ENCODE measurements at regions not wholly inside any gene's neighbourhood (a gene's known extent, or its start where the extent isn't known, plus 50 kb on each side); places are given as distances from the start of the nearest gene placed in this dataset.
A peak's percentile ranks its signal among the peaks of the same experiment; 100 is the strongest.

GRCh38 chr20:50258790-50259483, 68.3 kb downstream of the CEBPB start:
- no peaks in the 10 kb centered on the region for H3K4me1 ChIP-seq (ENCODE audit: control insufficient read depth in 2 of 3, insufficient read depth in 2 of 3, low read depth in 1 of 3, low read length in 3 of 3)
- no peak overlapping the region for H3K9ac ChIP-seq (ENCODE audit: low read length in 3 of 3)
- TF ChIP-seq CTCF (IDR thresholded peaks at IDR 0.05; ENCODE audit: borderline replicate concordance, extremely low read depth, insufficient read depth): no peak
- FAIRE-seq (no peak), DNase-seq (no peak)
- H3K36me3 ChIP-seq (ENCODE audit: control insufficient read depth in 2 of 3, insufficient read depth in 3 of 3, low read length in 3 of 3): no peaks in the 10 kb centered on the region
- no peaks in the 10 kb centered on the region for H3K9me3 ChIP-seq (ENCODE audit: control insufficient read depth in 2 of 3, insufficient read depth in 1 of 3, low read length in 3 of 3)
- H3K4me3 ChIP-seq (ENCODE audit: low read length in 3 of 3): no peak overlapping the region
- H3K27me3 ChIP-seq (ENCODE audit: control insufficient read depth, insufficient read depth, low read length): no peaks in the 10 kb centered on the region
- no peak overlapping the region for H3K27ac ChIP-seq (ENCODE audit: low read depth in 2 of 2, low read length in 2 of 2)
- intact Hi-C loops (cut with DNase I): no loop called here

DNA sequence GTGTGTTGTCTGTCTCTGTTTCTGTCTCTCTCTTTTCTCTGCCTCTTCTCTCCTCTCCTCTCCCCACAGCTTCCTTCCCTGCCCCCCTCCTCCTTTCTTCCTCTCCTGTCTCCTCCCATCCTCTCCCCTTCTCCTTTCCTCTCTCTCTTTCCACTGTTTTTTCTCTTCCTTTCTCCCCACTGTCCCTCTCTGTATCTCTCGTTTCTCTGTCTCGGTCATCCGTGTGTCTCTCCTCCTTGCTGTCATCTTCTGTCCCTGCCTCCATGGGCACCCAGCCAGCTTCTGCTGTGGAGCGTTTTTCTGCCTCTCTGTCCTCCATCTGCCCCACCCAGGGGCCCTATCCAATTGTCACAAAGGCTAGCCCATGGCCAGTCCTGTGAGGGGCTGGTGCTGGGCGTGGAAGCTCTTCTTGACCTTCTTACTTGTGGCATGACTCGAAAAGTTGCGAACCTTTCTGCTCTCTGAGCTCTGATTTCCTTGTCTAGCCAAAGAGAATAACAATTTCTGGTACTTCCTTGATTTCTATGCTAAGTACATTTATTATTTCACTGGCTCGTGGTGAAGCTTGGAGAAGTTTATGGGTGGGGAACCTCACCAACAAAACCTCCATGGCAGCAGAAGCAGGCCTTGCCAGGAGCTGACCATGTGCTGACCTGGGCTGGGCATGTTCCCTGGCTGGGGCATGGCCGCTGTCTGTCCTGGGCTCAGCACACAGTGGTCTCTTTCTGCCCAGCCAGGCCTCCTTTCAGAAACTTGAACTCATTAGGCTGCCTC, 69.3 kb downstream of the CEBPB start:
- Histone ChIP-seq H3K9ac (ENCODE audit: low read length in 3 of 3) (no peak overlapping the region), H3K4me1 (ENCODE audit: control insufficient read depth in 2 of 3, insufficient read depth in 2 of 3, low read depth in 1 of 3, low read length in 3 of 3) (no peaks in the 10 kb centered on the region), H3K27me3 (ENCODE audit: control insufficient read depth, insufficient read depth, low read length) (no peaks in the 10 kb centered on the region), H3K9me3 (ENCODE audit: control insufficient read depth in 2 of 3, insufficient read depth in 1 of 3, low read length in 3 of 3) (no peaks in the 10 kb centered on the region), H3K36me3 (ENCODE audit: control insufficient read depth in 2 of 3, insufficient read depth in 3 of 3, low read length in 3 of 3) (no peaks in the 10 kb centered on the region), H3K27ac (ENCODE audit: low read depth in 2 of 2, low read length in 2 of 2) (peak overlapping the region in 1 of 2 donors; percentile 23), H3K4me3 (ENCODE audit: low read length in 3 of 3) (no peak overlapping the region)
- intact Hi-C loops (cut with DNase I): no loop called here
- TF ChIP-seq CTCF (IDR thresholded peaks at IDR 0.05; ENCODE audit: borderline replicate concordance, extremely low read depth, insufficient read depth): no peak
- DNase-seq: peak in 1 of 5 donors; percentile 59
- FAIRE-seq: no peak

- no peak for FAIRE-seq
- TF ChIP-seq CTCF (IDR thresholded peaks at IDR 0.05; ENCODE audit: borderline replicate concordance, extremely low read depth, insufficient read depth): no peak
- Histone ChIP-seq H3K9me3 (ENCODE audit: control insufficient read depth in 2 of 3, insufficient read depth in 1 of 3, low read length in 3 of 3) (no peaks in the 10 kb centered on the region), H3K4me3 (ENCODE audit: low read length in 3 of 3) (no peak overlapping the region), H3K27ac (ENCODE audit: low read depth in 2 of 2, low read length in 2 of 2) (no peak overlapping the region), H3K4me1 (ENCODE audit: control insufficient read depth in 2 of 3, insufficient read depth in 2 of 3, low read depth in 1 of 3, low read length in 3 of 3) (no peaks in the 10 kb centered on the region), H3K9ac (ENCODE audit: low read length in 3 of 3) (no peak overlapping the region), H3K27me3 (ENCODE audit: control insufficient read depth, insufficient read depth, low read length) (no peaks in the 10 kb centered on the region), H3K36me3 (ENCODE audit: control insufficient read depth in 2 of 3, insufficient read depth in 3 of 3, low read length in 3 of 3) (no peaks in the 10 kb centered on the region)
- intact Hi-C loops (cut with DNase I): no loop called here
- peak in 1 of 5 donors; percentile 71 for DNase-seq
These were observed 70.0 kb downstream of the CEBPB start for GRCh38 chr20:50260479-50261221.

Data from kidney (tissue), 13 donors.